ENCODE measurements at regions not wholly inside any gene's neighbourhood (a gene's known extent, or its start where the extent isn't known, plus 50 kb on each side); places are given as distances from the start of the nearest gene placed in this dataset.

DNA sequence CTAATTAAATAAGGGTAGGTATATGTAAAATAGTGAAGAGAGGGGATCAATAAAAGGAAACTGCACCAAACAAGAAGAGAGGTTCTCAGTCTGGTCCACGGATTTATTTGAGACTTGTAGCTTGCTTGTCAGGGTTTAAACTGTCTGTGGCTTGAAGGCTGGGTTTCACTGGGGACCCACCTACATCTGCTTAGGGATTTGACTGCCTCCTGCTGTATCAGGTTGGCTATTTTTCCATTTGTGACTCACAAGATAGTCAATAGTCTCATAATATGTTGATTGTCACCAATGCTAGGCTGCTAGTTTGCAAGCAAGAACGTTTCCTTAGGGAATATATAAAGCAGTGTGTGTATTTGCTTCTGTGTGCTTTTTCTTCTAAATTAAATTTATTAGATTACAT is 1950.7 kb upstream of the IGFBP7 start:
- TF ChIP-seq, protein P1, sequence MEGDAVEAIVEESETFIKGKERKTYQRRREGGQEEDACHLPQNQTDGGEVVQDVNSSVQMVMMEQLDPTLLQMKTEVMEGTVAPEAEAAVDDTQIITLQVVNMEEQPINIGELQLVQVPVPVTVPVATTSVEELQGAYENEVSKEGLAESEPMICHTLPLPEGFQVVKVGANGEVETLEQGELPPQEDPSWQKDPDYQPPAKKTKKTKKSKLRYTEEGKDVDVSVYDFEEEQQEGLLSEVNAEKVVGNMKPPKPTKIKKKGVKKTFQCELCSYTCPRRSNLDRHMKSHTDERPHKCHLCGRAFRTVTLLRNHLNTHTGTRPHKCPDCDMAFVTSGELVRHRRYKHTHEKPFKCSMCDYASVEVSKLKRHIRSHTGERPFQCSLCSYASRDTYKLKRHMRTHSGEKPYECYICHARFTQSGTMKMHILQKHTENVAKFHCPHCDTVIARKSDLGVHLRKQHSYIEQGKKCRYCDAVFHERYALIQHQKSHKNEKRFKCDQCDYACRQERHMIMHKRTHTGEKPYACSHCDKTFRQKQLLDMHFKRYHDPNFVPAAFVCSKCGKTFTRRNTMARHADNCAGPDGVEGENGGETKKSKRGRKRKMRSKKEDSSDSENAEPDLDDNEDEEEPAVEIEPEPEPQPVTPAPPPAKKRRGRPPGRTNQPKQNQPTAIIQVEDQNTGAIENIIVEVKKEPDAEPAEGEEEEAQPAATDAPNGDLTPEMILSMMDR (IDR thresholded peaks at IDR 0.05; ENCODE audit: low read depth, low read length) = no peak
- DNase-seq (ENCODE audit: low read depth in 2 of 2) = no peak
- H3K4me3 ChIP-seq (replicated peaks in 1 of 2; ENCODE audit: low read depth in 2 of 2, low read length in 2 of 2) = no peak overlapping the region

DNA sequence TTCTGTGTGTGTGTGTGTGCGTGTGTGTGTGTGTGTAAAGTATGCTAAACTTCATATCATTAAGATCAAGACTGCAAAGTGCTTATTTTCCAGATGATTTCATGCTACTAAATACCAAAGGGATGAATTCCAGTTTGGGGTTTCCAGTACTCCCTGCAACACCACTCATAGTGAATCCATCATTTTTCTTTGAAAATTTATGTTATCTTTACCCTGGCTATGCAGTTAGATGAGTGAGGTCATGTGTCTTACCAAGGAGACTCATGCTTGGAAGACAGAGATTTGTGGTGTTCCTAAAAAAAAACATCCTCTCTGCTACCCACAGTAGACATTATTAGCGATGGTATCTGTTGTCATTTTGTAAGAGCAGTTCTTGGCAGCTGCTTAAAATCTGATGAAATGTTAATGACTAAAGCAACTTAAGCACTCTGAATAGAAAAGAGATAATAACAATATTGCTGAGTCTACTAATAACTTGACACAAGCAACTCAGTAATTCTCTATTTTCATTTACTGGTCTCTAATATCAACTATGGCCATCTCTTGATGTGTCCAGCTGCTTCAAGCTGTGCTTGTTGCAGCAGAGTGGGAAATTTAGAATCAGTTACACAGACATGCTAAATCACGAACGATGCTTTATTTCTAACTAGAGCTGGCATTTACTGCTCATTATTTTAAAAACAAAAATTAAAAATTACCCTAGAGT is 1953.0 kb upstream of the IGFBP7 start:
- no peak overlapping the region for H3K4me3 ChIP-seq (replicated peaks in 1 of 2; ENCODE audit: low read depth in 2 of 2, low read length in 2 of 2)
- TF ChIP-seq, protein P1 (IDR thresholded peaks at IDR 0.05; ENCODE audit: low read depth, low read length) = no peak
- DNase-seq (ENCODE audit: low read depth in 2 of 2) = no peak

DNA sequence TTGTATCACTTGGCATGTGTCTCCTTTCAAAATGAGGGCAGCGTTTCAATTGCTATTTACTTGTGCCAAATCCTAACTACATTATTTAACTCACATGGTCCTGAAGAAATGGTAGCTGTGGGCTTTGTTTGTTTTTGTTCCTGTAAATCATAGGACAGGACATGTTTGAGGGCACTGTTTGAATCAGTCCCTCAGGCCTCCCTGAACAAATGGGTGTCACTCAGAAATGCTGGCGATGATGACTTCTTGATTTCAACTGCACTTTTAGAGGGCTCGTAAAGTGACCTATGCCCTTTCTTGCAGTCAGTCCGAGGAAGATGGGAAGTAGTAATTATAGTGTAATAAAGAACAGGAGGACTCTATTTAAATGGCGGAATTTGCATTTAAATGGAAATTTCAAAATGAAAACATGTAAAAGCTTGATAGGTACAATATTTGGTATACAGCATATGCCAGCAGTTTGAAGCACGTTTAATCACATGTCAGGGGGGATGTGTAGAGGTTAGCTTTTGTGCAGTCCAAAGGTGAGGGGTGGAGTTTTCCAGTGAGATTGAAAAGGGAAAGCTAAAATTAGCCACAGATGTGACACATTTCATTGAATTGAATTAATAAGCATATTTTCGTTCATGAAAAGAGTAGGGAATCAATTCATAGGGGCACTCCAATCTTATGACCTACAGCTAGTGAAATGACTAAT is 1958.7 kb upstream of the IGFBP7 start:
- TF ChIP-seq, protein P1 (IDR thresholded peaks at IDR 0.05; ENCODE audit: low read depth, low read length) = no peak
- no peak overlapping the region for H3K4me3 ChIP-seq (replicated peaks in 1 of 2; ENCODE audit: low read depth in 2 of 2, low read length in 2 of 2)
- DNase-seq (ENCODE audit: low read depth in 2 of 2) = no peak

DNA sequence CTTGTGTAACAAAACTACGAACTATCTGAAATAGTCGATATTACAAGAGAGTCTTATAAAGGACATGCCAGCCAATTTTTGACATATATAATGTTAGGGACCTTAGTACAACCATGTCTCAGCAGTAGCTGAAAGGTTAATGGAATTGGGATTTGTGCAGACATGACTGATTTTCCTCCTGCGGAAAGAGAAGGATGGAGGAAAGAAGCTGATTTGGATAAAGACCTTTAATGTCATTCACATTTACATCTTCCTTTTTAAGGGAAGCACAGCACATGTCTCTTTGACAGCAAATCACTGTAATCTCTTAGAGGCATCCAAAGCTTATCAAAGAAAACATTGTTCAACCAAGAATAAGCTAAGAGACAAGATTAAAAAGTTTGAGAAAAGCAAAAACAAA is 1976.2 kb upstream of the IGFBP7 start:
- no peak for DNase-seq (ENCODE audit: low read depth in 2 of 2)
- no peak overlapping the region for H3K4me3 ChIP-seq (replicated peaks in 1 of 2; ENCODE audit: low read depth in 2 of 2, low read length in 2 of 2)
- TF ChIP-seq, protein P1 (IDR thresholded peaks at IDR 0.05; ENCODE audit: low read depth, low read length) = no peak

DNA sequence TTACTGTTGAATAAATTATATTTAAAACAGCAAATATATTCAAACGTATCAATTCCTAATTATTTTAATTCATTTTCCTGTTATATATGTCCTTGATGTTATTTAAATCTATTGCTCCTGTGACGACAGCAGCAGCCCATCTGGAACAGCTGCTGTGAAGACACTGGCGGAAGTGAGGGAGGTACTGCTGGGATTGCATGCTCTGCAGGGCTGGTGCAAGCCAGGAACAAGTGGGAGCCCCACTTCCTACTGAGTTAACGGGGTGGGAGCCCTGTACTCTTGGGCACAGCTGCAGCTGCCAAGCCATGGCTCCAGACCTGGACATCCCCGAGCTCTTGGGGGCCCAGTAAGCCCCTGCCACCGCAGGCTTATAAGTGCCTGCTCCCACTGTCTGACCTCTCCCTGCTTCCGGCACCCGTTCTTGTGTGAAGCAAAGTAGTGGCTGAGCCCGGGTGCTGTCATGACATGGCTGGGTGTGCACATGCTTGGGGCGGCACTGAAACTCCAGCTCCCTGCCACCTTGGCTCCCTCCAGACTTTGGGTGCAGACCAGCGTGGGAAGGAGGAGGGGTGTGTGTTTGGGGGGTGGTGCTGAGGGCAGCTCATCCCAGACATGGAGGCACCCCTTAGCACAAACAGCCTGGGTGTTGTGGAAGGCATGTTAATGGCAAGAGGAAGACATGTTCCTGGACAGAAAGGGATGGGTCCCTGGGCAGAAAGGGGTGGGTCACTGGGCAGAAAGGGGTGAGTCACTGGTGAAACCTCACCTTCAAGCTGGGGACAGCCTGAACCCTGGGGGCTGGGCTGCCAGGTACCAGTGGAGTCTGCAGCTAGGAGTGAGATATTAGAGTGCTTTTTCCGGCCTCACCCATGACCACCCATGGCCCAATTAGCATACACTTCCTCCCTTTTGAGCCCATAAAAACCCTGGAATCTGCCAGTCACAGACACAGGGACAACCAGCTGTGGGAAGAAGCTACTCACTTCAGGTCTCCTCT is 1981.3 kb upstream of the IGFBP7 start:
- no peak for DNase-seq (ENCODE audit: low read depth in 2 of 2)
- no peak overlapping the region for H3K4me3 ChIP-seq (replicated peaks in 1 of 2; ENCODE audit: low read depth in 2 of 2, low read length in 2 of 2)
- TF ChIP-seq, protein P1 (IDR thresholded peaks at IDR 0.05; ENCODE audit: low read depth, low read length) = no peak

DNA sequence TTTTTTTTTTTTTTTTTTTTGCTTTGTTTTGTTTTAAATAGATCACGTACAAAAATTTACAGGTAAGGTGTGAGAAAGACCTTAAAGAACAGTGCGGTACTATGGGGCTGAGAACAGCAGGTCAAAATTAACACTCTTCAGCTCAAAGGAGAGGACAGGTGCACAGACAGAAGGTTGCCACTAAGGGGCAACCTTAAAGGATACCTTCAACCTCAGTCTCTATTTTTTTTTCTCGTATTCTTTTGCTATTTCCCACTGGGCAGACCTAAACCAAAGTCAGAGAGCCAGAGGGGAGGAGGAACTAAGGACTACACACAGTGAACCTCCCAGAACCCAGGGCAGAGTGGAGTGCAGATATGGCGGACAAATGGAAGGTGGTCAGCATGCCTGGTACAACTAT is 1984.3 kb upstream of the IGFBP7 start:
- H3K4me3 ChIP-seq (replicated peaks in 1 of 2; ENCODE audit: low read depth in 2 of 2, low read length in 2 of 2) = no peak overlapping the region
- TF ChIP-seq, protein P1 (IDR thresholded peaks at IDR 0.05; ENCODE audit: low read depth, low read length) = no peak
- DNase-seq (ENCODE audit: low read depth in 2 of 2) = no peak
